ENCODE measurements at regions not wholly inside any gene's neighbourhood (a gene's known extent, or its start where the extent isn't known, plus 50 kb on each side); places are given as distances from the start of the nearest gene placed in this dataset.

DNA sequence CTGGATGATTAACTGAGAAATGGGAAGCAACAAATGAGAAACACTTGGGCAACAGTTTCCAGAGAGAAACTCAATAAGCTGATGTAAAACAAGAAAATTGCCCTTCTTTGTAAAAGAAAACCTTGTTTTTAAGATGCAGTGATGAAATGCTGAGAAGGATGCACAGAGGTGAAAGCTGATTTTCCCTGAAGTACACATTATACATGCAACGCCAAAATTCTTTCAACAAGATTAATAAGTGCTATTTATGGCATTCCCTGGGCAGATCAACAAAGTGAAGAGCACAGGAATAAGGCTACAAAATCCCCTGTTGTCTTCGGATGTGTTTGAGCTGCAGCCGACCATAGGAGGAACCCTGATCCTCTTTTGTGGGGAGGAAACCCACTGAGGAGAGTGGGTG is 208.0 kb upstream of the ANKH start:
- no peak overlapping the region for H3K18ac ChIP-seq (ENCODE audit: low read length)
- no peak overlapping the region for H3K56ac ChIP-seq (ENCODE audit: low read length)
- H3K79me1 ChIP-seq (ENCODE audit: low read length) = no peaks in the 10 kb centered on the region
- H3K4me2 ChIP-seq (ENCODE audit: low read length) = no peak overlapping the region
- H2AK5ac ChIP-seq (ENCODE audit: low read length) = no peak overlapping the region
- no peaks in the 10 kb centered on the region for H3K36me3 ChIP-seq (ENCODE audit: control insufficient read depth, insufficient read depth, low read length)
- H3K23ac ChIP-seq (ENCODE audit: low read length) = no peak overlapping the region
- H3K4me1 ChIP-seq (ENCODE audit: control insufficient read depth, low read depth, low read length) = no peaks in the 10 kb centered on the region
- no peaks in the 10 kb centered on the region for H3K27me3 ChIP-seq (ENCODE audit: insufficient read depth, low read length, poor library complexity)
- H3K4ac ChIP-seq (ENCODE audit: low read depth, low read length) = no peak overlapping the region
- H3K4me3 ChIP-seq (ENCODE audit: low read length) = no peak overlapping the region
- H4K8ac ChIP-seq (ENCODE audit: low read depth, low read length) = no peak overlapping the region
- H2BK15ac ChIP-seq (replicated peaks; ENCODE audit: low read depth) = no peak overlapping the region
- no peak overlapping the region for H3K9ac ChIP-seq (ENCODE audit: low read length)
- H2BK5ac ChIP-seq (ENCODE audit: low read length) = no peak overlapping the region
- H4K5ac ChIP-seq (ENCODE audit: low read length) = no peak overlapping the region
- H3K79me2 ChIP-seq (ENCODE audit: control insufficient read depth, insufficient read depth, low read length) = no peaks in the 10 kb centered on the region
- no peak for DNase-seq
- no peak overlapping the region for H3K27ac ChIP-seq (ENCODE audit: low read depth, low read length)
- WGBS (ENCODE audit: extremely low coverage, insufficient coverage, low lambda C conversion rate) = no CpG with 5 or more reads among the region's 3 CpGs
- H2BK120ac ChIP-seq (ENCODE audit: low read depth, low read length) = no peak overlapping the region

DNA sequence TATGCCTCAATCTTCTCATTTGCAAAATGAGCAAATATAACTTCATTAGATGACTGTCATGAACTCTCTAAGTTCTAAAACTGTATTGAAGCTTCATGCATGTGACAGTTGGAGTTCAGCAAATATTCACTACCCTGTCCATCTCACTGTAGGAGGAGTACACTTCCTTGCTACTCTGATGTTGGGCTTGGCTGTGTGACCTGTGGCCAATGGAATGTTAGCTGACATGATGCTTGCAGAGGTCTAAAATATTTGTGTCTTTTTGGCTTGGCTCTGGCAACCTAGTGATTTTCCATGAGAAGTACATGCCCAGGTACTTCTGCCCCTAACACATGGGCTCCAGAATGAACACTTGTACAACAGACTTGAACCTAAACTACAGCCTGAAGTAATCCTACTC is 203.1 kb upstream of the ANKH start:
- Histone ChIP-seq H3K18ac (ENCODE audit: low read length) (no peak overlapping the region), H2AK5ac (ENCODE audit: low read length) (no peak overlapping the region), H3K27ac (ENCODE audit: low read depth, low read length) (no peak overlapping the region), H2BK15ac (replicated peaks; ENCODE audit: low read depth) (no peak overlapping the region), H3K79me1 (ENCODE audit: low read length) (no peaks in the 10 kb centered on the region), H2BK5ac (ENCODE audit: low read length) (no peak overlapping the region), H3K79me2 (ENCODE audit: control insufficient read depth, insufficient read depth, low read length) (no peaks in the 10 kb centered on the region), H3K27me3 (ENCODE audit: insufficient read depth, low read length, poor library complexity) (no peaks in the 10 kb centered on the region), H3K4ac (ENCODE audit: low read depth, low read length) (no peak overlapping the region), H3K4me3 (ENCODE audit: low read length) (no peak overlapping the region), H4K8ac (ENCODE audit: low read depth, low read length) (no peak overlapping the region), H4K5ac (ENCODE audit: low read length) (no peak overlapping the region), H2BK120ac (ENCODE audit: low read depth, low read length) (no peak overlapping the region), H3K56ac (ENCODE audit: low read length) (no peak overlapping the region), H3K4me2 (ENCODE audit: low read length) (no peak overlapping the region), H3K4me1 (ENCODE audit: control insufficient read depth, low read depth, low read length) (no peaks in the 10 kb centered on the region), H3K9ac (ENCODE audit: low read length) (no peak overlapping the region), H3K23ac (ENCODE audit: low read length) (no peak overlapping the region), H3K36me3 (ENCODE audit: control insufficient read depth, insufficient read depth, low read length) (no peaks in the 10 kb centered on the region)
- peak; percentile 47 for DNase-seq

DNA sequence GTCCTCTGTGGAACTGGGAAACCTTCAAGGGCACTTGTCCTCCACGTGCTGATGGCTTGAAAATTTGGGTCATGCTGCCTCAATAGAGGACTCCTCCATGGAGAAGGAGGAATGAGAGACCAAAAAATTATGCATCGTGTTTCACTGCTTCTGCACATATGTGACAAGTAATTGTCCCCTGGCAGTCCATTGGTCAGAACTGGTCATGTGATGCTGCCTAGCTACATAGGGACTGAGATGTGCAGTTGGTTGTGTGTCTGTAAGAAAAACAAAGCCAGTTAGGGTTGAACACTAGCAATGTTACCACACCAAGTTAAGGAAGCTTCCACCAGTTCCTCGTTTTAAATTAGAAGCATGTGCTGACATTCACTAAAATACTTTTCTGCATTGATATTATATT is 201.9 kb upstream of the ANKH start:
- Histone ChIP-seq H2AK5ac (ENCODE audit: low read length) (no peak overlapping the region), H3K79me2 (ENCODE audit: control insufficient read depth, insufficient read depth, low read length) (no peaks in the 10 kb centered on the region), H3K9ac (ENCODE audit: low read length) (no peak overlapping the region), H3K18ac (ENCODE audit: low read length) (no peak overlapping the region), H3K27me3 (ENCODE audit: insufficient read depth, low read length, poor library complexity) (no peaks in the 10 kb centered on the region), H2BK120ac (ENCODE audit: low read depth, low read length) (no peak overlapping the region), H4K5ac (ENCODE audit: low read length) (no peak overlapping the region), H2BK15ac (replicated peaks; ENCODE audit: low read depth) (no peak overlapping the region), H3K23ac (ENCODE audit: low read length) (no peak overlapping the region), H3K4me2 (ENCODE audit: low read length) (no peak overlapping the region), H3K36me3 (ENCODE audit: control insufficient read depth, insufficient read depth, low read length) (no peaks in the 10 kb centered on the region), H3K4ac (ENCODE audit: low read depth, low read length) (no peak overlapping the region), H3K4me1 (ENCODE audit: control insufficient read depth, low read depth, low read length) (no peaks in the 10 kb centered on the region), H4K8ac (ENCODE audit: low read depth, low read length) (no peak overlapping the region), H2BK5ac (ENCODE audit: low read length) (no peak overlapping the region), H3K79me1 (ENCODE audit: low read length) (no peaks in the 10 kb centered on the region), H3K56ac (ENCODE audit: low read length) (no peak overlapping the region), H3K27ac (ENCODE audit: low read depth, low read length) (no peak overlapping the region), H3K4me3 (ENCODE audit: low read length) (no peak overlapping the region)
- no peak for DNase-seq
- WGBS (ENCODE audit: extremely low coverage, insufficient coverage, low lambda C conversion rate) = no CpG with 5 or more reads among the region's 3 CpGs

DNA sequence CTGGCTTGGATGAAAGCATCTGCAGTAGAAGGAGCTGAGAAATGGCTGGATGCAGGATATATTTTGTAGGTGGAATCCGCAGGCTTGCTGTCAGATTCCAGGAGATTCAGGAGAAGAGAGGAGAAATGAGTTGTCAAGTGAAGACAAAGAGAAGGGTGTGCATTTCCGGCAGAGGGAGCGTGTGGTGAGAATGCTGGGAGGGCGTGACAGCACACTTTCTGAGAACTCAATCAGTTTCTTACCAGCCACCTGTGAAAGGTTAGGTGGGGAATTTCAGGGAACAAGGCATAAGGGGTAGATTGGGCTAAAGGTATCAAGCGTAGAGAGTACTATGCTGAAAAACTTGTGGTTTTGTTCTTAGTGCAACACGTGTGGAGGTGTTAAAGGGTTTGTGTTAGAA is 199.3 kb upstream of the ANKH start:
- H2AK5ac ChIP-seq (ENCODE audit: low read length) = no peak overlapping the region
- H3K36me3 ChIP-seq (ENCODE audit: control insufficient read depth, insufficient read depth, low read length) = no peaks in the 10 kb centered on the region
- no peak overlapping the region for H3K4me2 ChIP-seq (ENCODE audit: low read length)
- H2BK15ac ChIP-seq (replicated peaks; ENCODE audit: low read depth) = no peak overlapping the region
- no peak overlapping the region for H3K4ac ChIP-seq (ENCODE audit: low read depth, low read length)
- H2BK120ac ChIP-seq (ENCODE audit: low read depth, low read length) = no peak overlapping the region
- no peaks in the 10 kb centered on the region for H3K4me1 ChIP-seq (ENCODE audit: control insufficient read depth, low read depth, low read length)
- no peaks in the 10 kb centered on the region for H3K27me3 ChIP-seq (ENCODE audit: insufficient read depth, low read length, poor library complexity)
- H4K5ac ChIP-seq (ENCODE audit: low read length) = no peak overlapping the region
- no peak overlapping the region for H3K27ac ChIP-seq (ENCODE audit: low read depth, low read length)
- H3K18ac ChIP-seq (ENCODE audit: low read length) = no peak overlapping the region
- H4K8ac ChIP-seq (ENCODE audit: low read depth, low read length) = no peak overlapping the region
- H3K23ac ChIP-seq (ENCODE audit: low read length) = no peak overlapping the region
- DNase-seq = no peak
- H3K79me1 ChIP-seq (ENCODE audit: low read length) = no peaks in the 10 kb centered on the region
- no peak overlapping the region for H2BK5ac ChIP-seq (ENCODE audit: low read length)
- 100% methylated on average over 1 of the region's 6 CpGs for WGBS (ENCODE audit: extremely low coverage, insufficient coverage, low lambda C conversion rate)
- H3K4me3 ChIP-seq (ENCODE audit: low read length) = no peak overlapping the region
- H3K79me2 ChIP-seq (ENCODE audit: control insufficient read depth, insufficient read depth, low read length) = no peaks in the 10 kb centered on the region
- no peak overlapping the region for H3K56ac ChIP-seq (ENCODE audit: low read length)
- H3K9ac ChIP-seq (ENCODE audit: low read length) = no peak overlapping the region

DNA sequence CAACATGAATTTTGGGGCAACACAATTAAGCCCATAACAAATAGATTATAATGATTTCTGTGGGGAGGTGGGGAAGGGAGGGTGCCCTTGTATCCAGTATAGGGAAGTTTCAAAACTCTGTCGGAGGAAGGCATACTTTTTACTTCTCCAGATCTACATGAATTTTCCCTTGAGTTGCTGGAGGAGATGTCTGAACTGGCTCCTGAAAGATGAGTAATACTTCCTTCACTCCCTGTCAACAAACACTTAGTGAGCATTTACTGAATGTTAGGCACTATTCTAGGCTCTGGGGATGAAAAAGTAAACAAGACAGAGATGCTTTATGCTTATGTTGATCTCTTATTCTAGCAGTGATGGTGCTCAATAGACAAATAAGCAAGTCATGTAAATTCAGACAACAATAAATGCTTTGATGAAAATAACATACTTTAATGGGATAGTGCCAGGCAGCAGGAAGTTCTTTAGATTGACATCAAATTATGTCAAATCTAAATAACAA is 197.9 kb upstream of the ANKH start:
- no peak overlapping the region for H3K23ac ChIP-seq (ENCODE audit: low read length)
- no peak overlapping the region for H3K27ac ChIP-seq (ENCODE audit: low read depth, low read length)
- no peak for DNase-seq
- no peak overlapping the region for H2BK15ac ChIP-seq (replicated peaks; ENCODE audit: low read depth)
- H3K9ac ChIP-seq (ENCODE audit: low read length) = no peak overlapping the region
- H3K4me1 ChIP-seq (ENCODE audit: control insufficient read depth, low read depth, low read length) = no peaks in the 10 kb centered on the region
- H3K56ac ChIP-seq (ENCODE audit: low read length) = no peak overlapping the region
- H3K79me1 ChIP-seq (ENCODE audit: low read length) = no peaks in the 10 kb centered on the region
- no peak overlapping the region for H2AK5ac ChIP-seq (ENCODE audit: low read length)
- H3K18ac ChIP-seq (ENCODE audit: low read length) = no peak overlapping the region
- no peak overlapping the region for H3K4me2 ChIP-seq (ENCODE audit: low read length)
- no peaks in the 10 kb centered on the region for H3K27me3 ChIP-seq (ENCODE audit: insufficient read depth, low read length, poor library complexity)
- H4K8ac ChIP-seq (ENCODE audit: low read depth, low read length) = no peak overlapping the region
- no peak overlapping the region for H3K4ac ChIP-seq (ENCODE audit: low read depth, low read length)
- no peaks in the 10 kb centered on the region for H3K36me3 ChIP-seq (ENCODE audit: control insufficient read depth, insufficient read depth, low read length)
- no peak overlapping the region for H2BK5ac ChIP-seq (ENCODE audit: low read length)
- no peaks in the 10 kb centered on the region for H3K79me2 ChIP-seq (ENCODE audit: control insufficient read depth, insufficient read depth, low read length)
- no CpG with 5 or more reads among the region's 1 CpG for WGBS (ENCODE audit: extremely low coverage, insufficient coverage, low lambda C conversion rate)
- H2BK120ac ChIP-seq (ENCODE audit: low read depth, low read length) = no peak overlapping the region
- no peak overlapping the region for H3K4me3 ChIP-seq (ENCODE audit: low read length)
- H4K5ac ChIP-seq (ENCODE audit: low read length) = no peak overlapping the region

DNA sequence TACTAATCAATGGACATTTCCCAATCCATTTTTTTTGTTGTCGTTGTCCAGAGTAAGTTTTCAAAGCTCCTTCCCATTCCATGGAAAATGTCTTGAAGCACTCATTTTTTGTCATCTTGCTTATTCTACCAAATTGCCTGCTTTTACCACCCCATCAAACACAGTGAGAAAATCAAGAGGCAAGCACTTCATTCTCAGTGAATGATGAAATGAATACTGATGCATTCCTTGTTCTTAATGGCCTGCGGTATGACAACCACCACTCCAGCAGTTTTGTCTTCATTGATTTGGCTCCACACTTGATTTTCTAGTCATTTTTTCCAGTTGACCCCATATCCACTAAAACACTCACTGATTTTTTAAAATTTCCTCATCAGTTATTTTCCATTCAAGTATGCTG is 193.5 kb upstream of the ANKH start:
- Histone ChIP-seq H3K4me2 (ENCODE audit: low read length) (no peak overlapping the region), H3K4me3 (ENCODE audit: low read length) (no peak overlapping the region), H3K27me3 (ENCODE audit: insufficient read depth, low read length, poor library complexity) (no peaks in the 10 kb centered on the region), H3K4me1 (ENCODE audit: control insufficient read depth, low read depth, low read length) (no peaks in the 10 kb centered on the region), H3K18ac (ENCODE audit: low read length) (no peak overlapping the region), H3K56ac (ENCODE audit: low read length) (no peak overlapping the region), H3K23ac (ENCODE audit: low read length) (no peak overlapping the region), H3K79me1 (ENCODE audit: low read length) (no peaks in the 10 kb centered on the region), H3K4ac (ENCODE audit: low read depth, low read length) (no peak overlapping the region), H2BK15ac (replicated peaks; ENCODE audit: low read depth) (no peak overlapping the region), H3K9ac (ENCODE audit: low read length) (no peak overlapping the region), H3K27ac (ENCODE audit: low read depth, low read length) (no peak overlapping the region), H4K5ac (ENCODE audit: low read length) (no peak overlapping the region), H4K8ac (ENCODE audit: low read depth, low read length) (no peak overlapping the region), H3K36me3 (ENCODE audit: control insufficient read depth, insufficient read depth, low read length) (no peaks in the 10 kb centered on the region), H2AK5ac (ENCODE audit: low read length) (no peak overlapping the region), H2BK120ac (ENCODE audit: low read depth, low read length) (no peak overlapping the region), H3K79me2 (ENCODE audit: control insufficient read depth, insufficient read depth, low read length) (no peaks in the 10 kb centered on the region), H2BK5ac (ENCODE audit: low read length) (no peak overlapping the region)
- no peak for DNase-seq
- WGBS (ENCODE audit: extremely low coverage, insufficient coverage, low lambda C conversion rate) = no CpG with 5 or more reads among the region's 2 CpGs
